K562 (cell line): ENCODE measurements at regions not wholly inside any gene's neighbourhood (a gene's known extent, or its start where the extent isn't known, plus 50 kb on each side); places are given as distances from the start of the nearest gene placed in this dataset.

ENCODE experiments used
- ATAC-seq: fragments of 200-7000 bp; cut with Tn5 transposase; 3 replicates; pipeline ENCODE4 v1.9.1; 2020; ENCODE audit warnings: moderate library complexity
- BruUV-seq: library from RNA; stranded (reverse); fragments of 400-500 nt; replicated peaks from 2 replicates; lab custom pipeline; 2021; lab: Mats Ljungman, UMichigan
- CTCF ChIA-PET: fragments of 300-600 bp; formaldehyde crosslinking; extraction: SDS; loops from one replicate; lab custom pipeline; 2021; ENCODE audit warnings: low intra/inter-chr PET ratio; lab: Yijun Ruan, JAX
- POLR2A ChIA-PET: fragments of 300-600, 350-650 bp; sonication (Branson Sonifier 250); formaldehyde crosslinking; extraction: SDS; loops from one replicate; lab custom pipeline; 2021; ENCODE audit warnings: antibody characterized with exemption, inconsistent platforms; lab: Yijun Ruan, JAX
- DNase-seq, 4 experiments: peaks; one replicate each; pipeline versions ENCODE4 v3.0.0 to v3.0.0-alpha.2; 2011 to 2018; ENCODE audit warnings: low spot score in 3 of 4, mixed read lengths in 3 of 4; ENCODE audit errors: extremely low read depth in 1 of 4
- FAIRE-seq: peaks from 2 replicates; lab custom pipeline; 2011; peaks lifted over from hg19 to GRCh38; lab: Jason Lieb, UNC
- H2AFZ ChIP-seq: 2 replicates; pipeline ENCODE4 v1.6.0; 2011; ENCODE audit warnings: low read depth, low read length, control low read depth, inconsistent platforms
- H3K27ac ChIP-seq: fragments of 200-600 bp; 3 replicates; pipeline ENCODE4 v1.8.0; 2011; ENCODE audit warnings: low read depth, mild to moderate bottlenecking, control low read depth, inconsistent platforms, low read length, moderate library complexity, mixed read lengths; ENCODE audit errors: extremely low read depth
- H3K27me3 ChIP-seq, 2 experiments: fragments of 300-600 bp in 1 of 2; 2 replicates in 1 of 2; 3 replicates in 1 of 2; pipeline versions ENCODE4 v1.6.0 to v1.8.0; 2011; ENCODE audit warnings: inconsistent platforms in 2 of 2, low read length in 2 of 2, mild to moderate bottlenecking in 1 of 2, mixed read lengths in 1 of 2, moderate library complexity in 1 of 2; ENCODE audit not compliant: control insufficient read depth in 2 of 2, insufficient read depth in 2 of 2
- H3K36me3 ChIP-seq: fragments of 300-600 bp; 3 replicates; pipeline ENCODE4 v1.8.0; 2011; ENCODE audit warnings: mild to moderate bottlenecking, low read length, inconsistent platforms; ENCODE audit not compliant: control insufficient read depth, insufficient read depth
- H3K4me1 ChIP-seq, 2 experiments: fragments of 200-600 bp in 1 of 2; replicated peaks in 1 of 2; 2 replicates in 1 of 2; 3 replicates in 1 of 2; pipeline versions ENCODE4 v1.5.1 to v1.8.0; 2011; ENCODE audit warnings: inconsistent platforms in 2 of 2, low read length in 2 of 2, mild to moderate bottlenecking in 1 of 2, mixed read lengths in 1 of 2, moderate library complexity in 1 of 2; ENCODE audit not compliant: control insufficient read depth in 2 of 2, insufficient read depth in 2 of 2
- H3K4me2 ChIP-seq: 2 replicates; pipeline ENCODE4 v1.6.1; 2011; ENCODE audit warnings: low read length, control low read depth, inconsistent platforms, mixed read lengths; ENCODE audit not compliant: insufficient read depth
- H3K4me3 ChIP-seq: fragments of 200-600 bp; sonication (generic), shearing (Covaris generic); 2 replicates; pipeline ENCODE4 v1.5.1; 2016; ENCODE audit warnings: control low read depth, inconsistent platforms
- H3K79me2 ChIP-seq: fragments of 200-600 bp; 3 replicates; pipeline ENCODE4 v1.8.0; 2011; ENCODE audit warnings: low read length, inconsistent platforms; ENCODE audit not compliant: control insufficient read depth, insufficient read depth
- H3K9ac ChIP-seq, 2 experiments: 2 replicates each; pipeline versions ENCODE4 v1.6.0 to v1.6.1; 2011; ENCODE audit warnings: low read depth in 2 of 2, low read length in 2 of 2, control low read depth in 1 of 2, inconsistent platforms in 1 of 2, mild to moderate bottlenecking in 1 of 2, mixed read lengths in 1 of 2; ENCODE audit not compliant: insufficient read depth in 1 of 2
- H3K9me1 ChIP-seq: one replicate; pipeline ENCODE4 v1.6.0; 2011; ENCODE audit warnings: inconsistent platforms, mild to moderate bottlenecking, low read length, moderate library complexity; ENCODE audit not compliant: control insufficient read depth, insufficient read depth
- H3K9me3 ChIP-seq: replicated peaks from 2 replicates; pipeline ENCODE4 v1.5.1; 2011; ENCODE audit warnings: low read depth, low read length, inconsistent platforms; ENCODE audit not compliant: control insufficient read depth, insufficient read depth
- H4K20me1 ChIP-seq: replicated peaks from 2 replicates; pipeline ENCODE4 v1.6.1; 2011; ENCODE audit warnings: low read length, inconsistent platforms, mixed read lengths; ENCODE audit not compliant: control insufficient read depth, insufficient read depth
- MTF1 ChIP-seq: fragments of 250-450 bp; sonication (Bioruptor Pico); IDR thresholded peaks from 2 replicates; pipeline ENCODE4 v1.9.0; 2021; ENCODE audit warnings: moderate library complexity, mild to moderate bottlenecking, inconsistent platforms, borderline replicate concordance
- NCOA1 ChIP-seq: fragments of 450-650 bp; IDR thresholded peaks from 2 replicates; pipeline ENCODE4 v1.6.1; 2016; ENCODE audit warnings: low read depth
- PRMT5 ChIP-seq: sonication (generic); formaldehyde crosslinking; IDR thresholded peaks from 2 replicates; pipeline ENCODE4 v1.5.0; 2020; ENCODE audit warnings: missing genetic modification reagents
- RBM22 ChIP-seq: fragments of 200-400 bp; formaldehyde crosslinking; IDR thresholded peaks from 2 replicates; pipeline ENCODE4 v1.6.1; 2018; ENCODE audit warnings: low read length, low read depth; ENCODE audit not compliant: poor library complexity, severe bottlenecking
- RNF2 ChIP-seq: sonication (generic); IDR thresholded peaks from 2 replicates; pipeline ENCODE4 v1.6.1; 2016
- USF1 ChIP-seq: sonication (generic); formaldehyde crosslinking; IDR thresholded peaks from 2 replicates; pipeline ENCODE4 v1.9.0; 2022; ENCODE audit warnings: mild to moderate bottlenecking, missing genetic modification reagents
- ZFP30 ChIP-seq: fragments of 250-450 bp; sonication (Bioruptor Pico); IDR thresholded peaks from 2 replicates; pipeline ENCODE4 v1.8.0; 2022; ENCODE audit warnings: moderate library complexity, mild to moderate bottlenecking, inconsistent platforms, borderline replicate concordance
- ZNF124 ChIP-seq: sonication (generic); formaldehyde crosslinking; IDR thresholded peaks from 2 replicates; pipeline ENCODE4 v1.8.1; 2022; ENCODE audit warnings: missing genetic modification reagents
- ZNF146 ChIP-seq: IDR thresholded peaks from one replicate; pipeline ENCODE4 v1.6.1; 2018; ENCODE audit warnings: missing compliant biosample characterization; ENCODE audit not compliant: unreplicated experiment
- ZNF263 ChIP-seq: sonication (generic); formaldehyde crosslinking; IDR thresholded peaks from 2 replicates; pipeline ENCODE4 v1.8.0; 2022; ENCODE audit warnings: mild to moderate bottlenecking, missing genetic modification reagents, borderline replicate concordance
- ZNF354B ChIP-seq: fragments of 250-450 bp; sonication (Bioruptor Pico); IDR thresholded peaks from 2 replicates; pipeline ENCODE4 v1.4.0; 2020
- ZNF668 ChIP-seq: fragments of 250-450 bp; sonication (Bioruptor Pico); IDR thresholded peaks from 2 replicates; pipeline ENCODE4 v1.8.0; 2022; ENCODE audit warnings: mild to moderate bottlenecking, inconsistent platforms
- WGBS: fragments of 100-300 bp; shearing (Covaris generic); methylation state at CpG from one replicate; pipeline ENCODE4 v1.1.6; 2016; ENCODE audit warnings: low coverage, mixed read lengths; ENCODE audit not compliant: insufficient coverage; ENCODE audit errors: missing lambda C conversion rate; 5-methylcytosine and 5-hydroxymethylcytosine counted together
- in situ Hi-C: fragments of 300-500 bp; cut with MboI; formaldehyde crosslinking; loops from 4 replicates; pipeline ENCODE4 v1.15.0; 2018; ENCODE audit warnings: inconsistent platforms, mixed read lengths
- intact Hi-C: fragments of 100-400 bp; cut with micrococcal nuclease; formaldehyde crosslinking; loops from 2 replicates; pipeline ENCODE4 v1.14.2; 2022

- TF ChIP-seq NCOA1: no peak
- no peak for TF ChIP-seq RNF2
These were observed 177.8 kb upstream of the CD180 start (continued) for GRCh38 chr5:67374378-67374777.

GRCh38 chr5:67373518-67373917 lies 176.9 kb upstream of the CD180 start:
- CTCF ChIA-PET: no interaction called here
- FAIRE-seq: no peak

More at GRCh38 chr5:67373518-67373917, 176.9 kb upstream of the CD180 start:
- no peaks in the 10 kb centered on the region for H3K9me3 ChIP-seq
- H3K9me1 ChIP-seq: no peaks in the 10 kb centered on the region
- H3K27me3 ChIP-seq: no peaks in the 10 kb centered on the region
- H4K20me1 ChIP-seq: no peaks in the 10 kb centered on the region
- intact Hi-C loops (no loop called here), in situ Hi-C loops (no loop called here)
- no peak overlapping the region for H3K27ac ChIP-seq
- H2AFZ ChIP-seq: no peak overlapping the region
- no peaks in the 10 kb centered on the region for H3K79me2 ChIP-seq
- no peaks in the 10 kb centered on the region for H3K4me1 ChIP-seq
- ATAC-seq (no peak), DNase-seq (no peak)
- H3K4me3 ChIP-seq: no peak overlapping the region
- no peak for TF ChIP-seq ZNF354B (CRISPR knock-in tag)
- TF ChIP-seq ZNF263 (CRISPR knock-in tag): no peak
- TF ChIP-seq ZFP30 (CRISPR knock-in tag): no peak
- TF ChIP-seq ZNF124: no peak
- TF ChIP-seq ZNF668 (CRISPR knock-in tag): no peak
- TF ChIP-seq RBM22: no peak
- TF ChIP-seq USF1 (CRISPR knock-in tag): no peak
- no peak for TF ChIP-seq ZNF146 (CRISPR knock-in tag)
- TF ChIP-seq MTF1: no peak
- no peak for TF ChIP-seq PRMT5 (CRISPR knock-in tag)
- BruUV-seq: no TSS peak
- no peak overlapping the region for H3K9ac ChIP-seq
- no peak overlapping the region for H3K4me2 ChIP-seq
- 0% methylated on average over 1 of the region's 1 CpG for WGBS
- POLR2A ChIA-PET: no interaction called here
- H3K36me3 ChIP-seq: no peaks in the 10 kb centered on the region
